ENCODE measurements at regions not wholly inside any gene's neighbourhood (a gene's known extent, or its start where the extent isn't known, plus 50 kb on each side); places are given as distances from the start of the nearest gene placed in this dataset.

GRCh38 chr15:77768521-77769078 is 135.9 kb upstream of the LINGO1 start:
- H3K27me3 Mint-ChIP-seq = peaks cover 33% of the 10 kb centered on the region
- ATAC-seq (no peak), DNase-seq (no peak)
- no peaks in the 10 kb centered on the region for H3K4me1 Mint-ChIP-seq
- H3K4me3 Mint-ChIP-seq = no peak overlapping the region
- no peak overlapping the region for H3K27ac Mint-ChIP-seq
- CTCF ChIA-PET = no interaction called here
- H3K9me3 Mint-ChIP-seq (ENCODE audit: low read depth) = no peaks in the 10 kb centered on the region
- H3K36me3 Mint-ChIP-seq = no peaks in the 10 kb centered on the region

- Mint-ChIP-seq H3K4me1 (no peaks in the 10 kb centered on the region), H3K27me3 (peaks cover 33% of the 10 kb centered on the region), H3K4me3 (no peak overlapping the region), H3K36me3 (no peaks in the 10 kb centered on the region), H3K27ac (no peak overlapping the region), H3K9me3 (ENCODE audit: low read depth) (no peaks in the 10 kb centered on the region)
- DNase-seq (no peak), ATAC-seq (no peak)
- CTCF ChIA-PET = no interaction called here
Measured at GRCh38 chr15:77768107-77768506, 135.4 kb upstream of the LINGO1 start.

- no peak for ATAC-seq
- Mint-ChIP-seq H3K9me3 (ENCODE audit: low read depth) (no peaks in the 10 kb centered on the region), H3K27ac (no peak overlapping the region), H3K4me3 (no peak overlapping the region), H3K4me1 (no peaks in the 10 kb centered on the region), H3K27me3 (peaks cover 39% of the 10 kb centered on the region), H3K36me3 (no peaks in the 10 kb centered on the region)
- no peak for DNase-seq
- CTCF ChIA-PET = no interaction called here
Measured at GRCh38 chr15:77764095-77764494, 131.4 kb upstream of the LINGO1 start.

GRCh38 chr15:77762747-77763355 is 130.1 kb upstream of the LINGO1 start:
- CTCF ChIA-PET = no interaction called here
- Mint-ChIP-seq H3K27me3 (peaks cover 37% of the 10 kb centered on the region), H3K9me3 (ENCODE audit: low read depth) (no peaks in the 10 kb centered on the region), H3K4me3 (no peak overlapping the region), H3K4me1 (no peaks in the 10 kb centered on the region), H3K27ac (no peak overlapping the region), H3K36me3 (no peaks in the 10 kb centered on the region)
- ATAC-seq = no peak
- DNase-seq = no peak

- DNase-seq = no peak
- no peaks in the 10 kb centered on the region for H3K36me3 Mint-ChIP-seq
- CTCF ChIA-PET = no interaction called here
- H3K4me3 Mint-ChIP-seq = no peak overlapping the region
- no peaks in the 10 kb centered on the region for H3K9me3 Mint-ChIP-seq (ENCODE audit: low read depth)
- H3K4me1 Mint-ChIP-seq = no peaks in the 10 kb centered on the region
- ATAC-seq = no peak
- H3K27ac Mint-ChIP-seq = no peak overlapping the region
- peaks cover 14% of the 10 kb centered on the region for H3K27me3 Mint-ChIP-seq
Measured at GRCh38 chr15:77759896-77760592, 127.3 kb upstream of the LINGO1 start.

- no peak for ATAC-seq
- CTCF ChIA-PET = no interaction called here
- Mint-ChIP-seq H3K9me3 (ENCODE audit: low read depth) (no peaks in the 10 kb centered on the region), H3K4me3 (no peak overlapping the region), H3K36me3 (no peaks in the 10 kb centered on the region), H3K4me1 (no peaks in the 10 kb centered on the region), H3K27me3 (no peaks in the 10 kb centered on the region), H3K27ac (no peak overlapping the region)
- DNase-seq = no peak
Measured at GRCh38 chr15:77753939-77754338, 121.2 kb upstream of the LINGO1 start.

- H3K27ac Mint-ChIP-seq = no peak overlapping the region
- DNase-seq = no peak
- CTCF ChIA-PET = no interaction called here
Measured at GRCh38 chr15:77753281-77753873, 120.7 kb upstream of the LINGO1 start.

GRCh38 chr15:77749998-77750540 is 117.4 kb upstream of the LINGO1 start:
- no peaks in the 10 kb centered on the region for H3K36me3 Mint-ChIP-seq
- H3K27ac Mint-ChIP-seq = no peak overlapping the region
- DNase-seq = no peak
- ATAC-seq = no peak
- H3K4me3 Mint-ChIP-seq = no peak overlapping the region
- no peaks in the 10 kb centered on the region for H3K27me3 Mint-ChIP-seq
- CTCF ChIA-PET = no interaction called here
- H3K9me3 Mint-ChIP-seq (ENCODE audit: low read depth) = no peaks in the 10 kb centered on the region
- H3K4me1 Mint-ChIP-seq = no peaks in the 10 kb centered on the region

More at GRCh38 chr15:77753281-77753873, 120.7 kb upstream of the LINGO1 start:
- no peak overlapping the region for H3K4me3 Mint-ChIP-seq
- H3K9me3 Mint-ChIP-seq (ENCODE audit: low read depth) = no peaks in the 10 kb centered on the region
- no peaks in the 10 kb centered on the region for H3K36me3 Mint-ChIP-seq
- no peaks in the 10 kb centered on the region for H3K27me3 Mint-ChIP-seq
- H3K4me1 Mint-ChIP-seq = no peaks in the 10 kb centered on the region
- no peak for ATAC-seq

GRCh38 chr15:77749236-77749997 is 116.7 kb upstream of the LINGO1 start:
- CTCF ChIA-PET = no interaction called here
- no peak for ATAC-seq

GRCh38 chr15:77748078-77749064 is 115.7 kb upstream of the LINGO1 start:
- H3K36me3 Mint-ChIP-seq = no peaks in the 10 kb centered on the region
- H3K9me3 Mint-ChIP-seq (ENCODE audit: low read depth) = no peaks in the 10 kb centered on the region
- CTCF ChIA-PET = no interaction called here
- no peak overlapping the region for H3K4me3 Mint-ChIP-seq
- ATAC-seq (no peak), DNase-seq (no peak)
- H3K27ac Mint-ChIP-seq = no peak overlapping the region
- H3K4me1 Mint-ChIP-seq = no peaks in the 10 kb centered on the region
- peaks cover 2% of the 10 kb centered on the region for H3K27me3 Mint-ChIP-seq

More at GRCh38 chr15:77749236-77749997, 116.7 kb upstream of the LINGO1 start:
- H3K27me3 Mint-ChIP-seq = no peaks in the 10 kb centered on the region
- DNase-seq = no peak
- H3K27ac Mint-ChIP-seq = no peak overlapping the region
- H3K36me3 Mint-ChIP-seq = no peaks in the 10 kb centered on the region
- H3K9me3 Mint-ChIP-seq (ENCODE audit: low read depth) = no peaks in the 10 kb centered on the region
- H3K4me1 Mint-ChIP-seq = no peaks in the 10 kb centered on the region
- no peak overlapping the region for H3K4me3 Mint-ChIP-seq

- Mint-ChIP-seq H3K9me3 (ENCODE audit: low read depth) (no peaks in the 10 kb centered on the region), H3K36me3 (no peaks in the 10 kb centered on the region), H3K27me3 (peaks cover 3% of the 10 kb centered on the region), H3K4me3 (no peak overlapping the region), H3K27ac (no peak overlapping the region), H3K4me1 (no peaks in the 10 kb centered on the region)
- ATAC-seq = no peak
- DNase-seq = no peak
- CTCF ChIA-PET = no interaction called here
Measured at GRCh38 chr15:77747175-77748077, 114.7 kb upstream of the LINGO1 start.

Data from activated CD8-positive, alpha-beta memory T cell treated with anti-CD3 and anti-CD28 coated beads, Interleukin-2, amount 10 ng/mL, durations not matched to agents 7 days and 5 days (primary cell).